GM19239 (cell line): ENCODE measurements at regions not wholly inside any gene's neighbourhood (a gene's known extent, or its start where the extent isn't known, plus 50 kb on each side); places are given as distances from the start of the nearest gene placed in this dataset.

Source experiments
- DNase-seq: peaks from one replicate; pipeline ENCODE4 v3.0.0; 2011; ENCODE audit warnings: low spot score; ENCODE audit not compliant: insufficient read length
- FAIRE-seq: peaks from 2 replicates; lab custom pipeline; 2011; peaks lifted over from hg19 to GRCh38; lab: Jason Lieb, UNC

- DNase-seq = no peak
- no peak for FAIRE-seq
These were observed 340.4 kb downstream of the USP25 start for GRCh38 chr21:16070207-16070651.

GRCh38 chr21:16071092-16071491 lies 341.3 kb downstream of the USP25 start:
- FAIRE-seq = no peak
- no peak for DNase-seq

DNA sequence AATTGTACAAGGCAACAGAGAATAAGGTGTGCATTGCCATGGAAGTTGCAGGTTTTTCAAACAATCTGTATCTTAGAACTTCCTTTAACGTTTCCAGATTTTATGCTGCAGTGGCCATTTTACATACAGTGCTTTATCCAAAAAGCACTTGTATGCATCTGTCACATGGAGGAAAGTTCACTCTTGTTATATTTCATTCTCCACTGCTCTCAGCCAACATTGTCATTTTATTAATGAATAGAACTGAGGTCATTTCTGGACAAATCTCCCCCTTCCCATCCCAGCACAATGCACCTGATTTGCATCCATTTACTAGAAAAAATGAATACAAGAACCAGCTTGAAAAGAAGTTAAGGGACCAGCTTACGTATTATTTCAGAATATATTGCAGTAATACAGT lies 342.0 kb downstream of the USP25 start:
- DNase-seq = no peak
- FAIRE-seq = no peak

DNA sequence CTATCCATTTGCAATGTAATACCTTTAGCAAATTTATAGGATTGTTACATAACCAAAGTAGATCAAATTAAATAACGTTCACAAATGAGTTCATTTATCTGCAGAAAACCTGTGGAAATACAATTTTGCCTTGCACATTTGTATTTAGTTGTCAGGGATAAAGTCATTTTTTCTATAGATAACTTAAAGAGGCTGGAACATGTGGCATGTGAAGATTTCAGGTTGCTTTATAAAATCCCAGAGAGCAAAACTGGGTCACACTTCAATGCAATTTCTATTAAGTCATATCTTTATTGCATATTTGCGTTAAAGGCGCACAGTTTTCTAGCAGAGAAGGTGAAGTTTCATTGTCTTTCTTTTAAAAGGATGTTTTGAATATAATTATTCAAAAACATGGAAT lies 342.4 kb downstream of the USP25 start:
- FAIRE-seq = no peak
- DNase-seq = no peak

DNA sequence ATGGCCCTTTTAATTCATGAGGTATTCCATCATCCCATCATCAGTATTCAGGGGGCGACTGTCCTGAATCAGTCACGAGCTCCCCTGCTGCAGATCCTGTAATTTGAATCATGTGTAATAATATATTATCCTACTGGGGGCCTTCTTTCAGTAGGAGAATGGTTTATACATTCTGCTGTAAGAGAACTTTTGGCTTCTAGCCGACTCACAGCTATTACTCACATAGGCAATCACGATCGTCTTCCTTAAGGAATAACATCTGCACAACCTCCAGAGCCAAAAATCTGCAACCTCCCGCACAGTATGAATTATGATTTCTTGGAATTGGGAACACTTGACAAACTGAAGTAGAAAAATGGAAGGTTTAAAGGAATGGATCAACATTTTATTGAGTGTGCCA lies 343.0 kb downstream of the USP25 start:
- DNase-seq = no peak
- no peak for FAIRE-seq

DNA sequence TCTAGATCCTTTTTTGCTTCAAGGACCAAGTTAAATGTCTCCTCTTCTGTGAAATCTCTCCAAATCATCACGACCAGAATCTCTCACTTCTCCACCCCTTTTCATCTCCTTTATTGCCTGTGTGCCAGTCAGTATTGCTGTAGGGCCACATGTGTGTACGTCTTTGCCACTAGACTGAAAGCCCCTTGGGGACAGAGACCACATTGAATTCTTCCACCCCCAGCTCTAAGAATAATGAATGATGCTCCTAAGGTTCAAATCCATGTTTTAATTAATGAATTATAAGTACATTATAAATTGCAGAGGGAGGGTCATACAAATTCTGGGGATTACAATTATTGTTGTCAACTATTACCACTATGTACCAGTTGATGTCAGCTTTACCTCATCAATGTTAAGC lies 343.8 kb downstream of the USP25 start:
- no peak for DNase-seq
- FAIRE-seq = no peak

DNA sequence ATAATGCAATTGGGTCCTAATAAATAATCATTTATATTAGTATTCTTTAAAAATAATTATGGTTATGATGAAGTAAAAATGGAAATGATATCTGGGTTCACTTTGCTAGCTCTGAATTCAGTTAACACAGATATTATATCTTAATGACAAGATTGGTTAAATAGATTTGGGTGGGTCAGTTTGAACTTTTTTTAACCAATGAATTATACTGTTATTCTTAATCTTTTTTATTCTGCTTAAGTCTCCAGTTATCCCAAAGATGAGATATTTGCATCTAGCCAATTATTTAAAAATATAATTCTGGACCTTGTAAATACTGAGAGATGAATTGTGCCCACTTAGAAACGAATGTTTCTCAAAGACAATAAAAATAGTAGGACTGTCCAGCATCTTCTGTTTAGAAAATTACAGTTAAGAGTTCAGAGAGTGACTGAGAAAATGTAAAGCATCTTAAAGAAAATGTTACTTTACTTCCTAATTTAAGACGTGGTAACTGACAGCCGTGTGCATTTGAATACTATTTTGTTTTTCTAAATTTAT lies 345.2 kb downstream of the USP25 start:
- FAIRE-seq = no peak
- no peak for DNase-seq

DNA sequence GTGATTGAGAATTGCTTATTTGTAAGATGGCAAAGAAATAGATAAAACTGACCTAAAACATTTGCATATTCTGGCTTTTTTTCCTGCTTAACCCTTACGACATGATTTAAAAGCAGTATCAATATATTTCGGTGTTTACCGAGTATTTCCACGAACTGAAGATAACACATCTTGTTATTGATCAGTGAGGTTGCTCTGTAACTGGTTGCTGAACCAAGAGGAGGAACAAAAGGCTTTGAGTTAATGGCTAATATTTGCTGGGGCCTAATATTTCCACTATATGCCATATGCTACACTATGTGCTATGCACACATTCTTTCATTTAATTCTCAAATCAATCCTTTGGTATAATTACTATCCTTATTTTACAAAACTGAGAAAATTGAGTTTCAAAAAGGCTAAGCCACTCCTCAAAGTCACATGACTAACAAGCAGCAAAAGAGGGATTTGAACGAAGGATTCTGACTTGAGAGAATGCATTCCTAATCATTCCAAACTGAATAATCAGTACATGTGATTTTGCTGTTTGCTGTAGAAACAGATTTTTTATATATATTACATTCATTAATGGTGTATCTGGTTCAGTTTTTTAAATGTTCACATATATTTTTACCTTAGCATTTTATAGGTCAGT lies 346.0 kb downstream of the USP25 start:
- DNase-seq (no peak), FAIRE-seq (no peak)

DNA sequence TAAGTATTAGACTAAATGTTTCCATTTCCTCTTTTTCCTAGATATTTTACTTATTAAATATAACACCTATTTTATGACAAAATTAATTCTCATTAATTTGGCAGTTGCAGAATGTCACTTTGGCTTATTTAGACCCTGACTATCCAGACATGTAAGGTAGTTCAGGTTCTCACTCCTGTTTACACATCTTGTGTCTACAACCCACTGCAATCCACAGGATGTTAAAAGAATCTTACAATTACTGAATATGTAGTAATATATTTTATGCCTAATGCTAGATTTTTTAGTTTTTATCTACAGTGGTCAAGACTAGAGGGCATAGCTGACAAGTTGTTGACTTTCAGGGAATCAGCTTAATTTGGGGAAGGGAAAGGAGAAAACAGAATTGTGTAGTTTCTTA lies 346.7 kb downstream of the USP25 start:
- DNase-seq (no peak), FAIRE-seq (no peak)

DNA sequence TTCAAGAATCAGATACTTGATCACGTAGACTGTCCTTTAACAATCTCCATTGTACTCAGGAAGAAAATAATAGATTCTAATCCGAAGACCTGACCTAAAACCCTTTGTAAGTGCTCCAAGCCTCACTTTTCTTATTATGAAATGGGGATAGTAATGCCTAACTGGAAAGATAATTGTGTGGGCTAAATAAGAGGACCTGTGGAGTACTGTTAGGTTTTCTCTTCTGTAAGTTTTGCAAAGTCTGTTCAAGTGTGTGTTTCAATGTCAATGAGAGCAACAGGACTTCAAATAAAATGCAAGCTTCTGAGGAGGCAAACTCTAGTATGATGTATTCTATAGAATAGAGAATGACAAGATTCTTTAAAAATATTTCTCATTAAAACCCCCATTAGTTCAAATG lies 348.6 kb downstream of the USP25 start:
- no peak for FAIRE-seq
- no peak for DNase-seq

GRCh38 chr21:16079830-16080229 lies 350.0 kb downstream of the USP25 start:
- FAIRE-seq (no peak), DNase-seq (no peak)

DNA sequence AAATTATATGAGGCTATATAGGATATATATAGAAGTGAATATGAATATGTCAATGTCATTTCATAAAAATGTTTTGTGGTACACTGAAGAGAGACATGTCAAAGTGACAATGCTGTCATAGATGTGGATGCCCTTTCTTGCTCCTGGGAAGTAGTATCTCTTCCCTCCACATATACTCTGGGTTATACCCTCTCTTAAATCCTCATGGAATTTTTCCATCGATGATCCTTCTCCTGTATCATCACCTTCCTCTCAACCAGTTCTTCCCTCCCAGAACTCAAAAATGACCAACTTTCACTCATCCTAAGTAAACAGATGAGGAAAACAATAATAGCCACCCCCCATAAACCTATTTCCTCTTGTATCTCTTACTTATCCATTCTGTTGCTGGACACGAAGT lies 351.5 kb downstream of the USP25 start:
- no peak for FAIRE-seq

GRCh38 chr21:16082038-16082816 lies 352.4 kb downstream of the USP25 start:
- FAIRE-seq (no peak), DNase-seq (no peak)

More for the DNA sequence above, 351.5 kb downstream of the USP25 start:
- no peak for DNase-seq

DNA sequence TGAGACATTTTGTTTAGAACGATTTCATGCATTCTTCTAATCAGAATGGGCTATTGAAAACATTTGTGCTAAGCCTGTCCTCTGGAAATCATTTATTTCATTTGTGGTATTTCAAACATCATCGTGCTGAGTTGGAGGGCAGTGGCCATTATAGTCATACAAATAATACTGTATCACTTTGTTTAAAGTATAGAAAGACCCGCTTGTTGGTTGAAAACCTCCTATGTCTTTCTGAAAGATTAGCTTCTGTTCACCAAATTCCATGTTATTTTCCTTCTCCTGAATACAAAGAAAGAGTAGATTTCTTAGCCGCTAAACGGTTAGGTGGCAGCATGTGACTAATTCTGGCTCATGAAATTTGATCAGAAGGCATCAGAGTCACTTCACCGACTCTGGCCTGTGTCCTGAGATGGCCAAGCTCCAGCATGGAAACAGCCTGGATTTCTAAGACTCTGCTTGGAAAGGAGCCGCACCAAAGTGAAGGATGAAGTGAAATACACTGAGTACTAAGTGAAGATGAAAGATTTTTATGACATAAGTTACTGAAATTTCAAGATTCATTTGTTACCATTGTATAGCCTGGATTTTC lies 355.1 kb downstream of the USP25 start:
- no peak for FAIRE-seq
- DNase-seq = no peak

GRCh38 chr21:16085421-16085820 lies 355.6 kb downstream of the USP25 start:
- DNase-seq (no peak), FAIRE-seq (no peak)

GRCh38 chr21:16086121-16086520 lies 356.3 kb downstream of the USP25 start:
- DNase-seq (no peak), FAIRE-seq (no peak)

- DNase-seq = no peak
- FAIRE-seq = no peak
These were observed 357.2 kb downstream of the USP25 start for GRCh38 chr21:16086936-16087335.

GRCh38 chr21:16087523-16087922 lies 357.7 kb downstream of the USP25 start:
- FAIRE-seq (no peak), DNase-seq (no peak)

DNA sequence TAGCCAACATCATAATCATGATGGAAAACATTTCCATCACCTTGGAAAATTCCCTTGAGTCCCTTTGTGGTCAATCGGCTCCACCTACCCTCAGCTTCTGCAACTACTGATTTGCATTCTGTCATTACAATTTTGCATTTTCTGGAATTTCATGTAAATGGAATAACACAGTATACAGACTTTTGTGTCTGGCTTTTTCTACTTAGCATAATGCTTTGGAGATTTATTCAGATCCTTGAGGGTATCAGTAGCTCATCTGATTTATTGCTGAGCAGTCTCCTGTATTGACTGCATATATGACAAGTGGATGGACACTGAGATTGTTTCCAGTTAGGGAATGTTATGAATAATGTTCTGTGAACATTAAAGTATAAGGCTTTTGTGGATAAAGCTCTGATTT lies 358.3 kb downstream of the USP25 start:
- DNase-seq (no peak), FAIRE-seq (no peak)

GRCh38 chr21:16095005-16095404 lies 365.2 kb downstream of the USP25 start:
- DNase-seq = no peak
- FAIRE-seq = no peak

- no peak for FAIRE-seq
- no peak for DNase-seq
These were observed 367.2 kb downstream of the USP25 start for GRCh38 chr21:16096988-16097387.
